Sigmoid colon (tissue), 4 donors: ENCODE measurements at regions not wholly inside any gene's neighbourhood (a gene's known extent, or its start where the extent isn't known, plus 50 kb on each side); places are given as distances from the start of the nearest gene placed in this dataset.

Source experiments
- CTCF ChIP-seq, 4 experiments: fragments of 450-650 bp in 3 of 4; fragments of 200-600 bp in 1 of 4; IDR thresholded peaks; one replicate each; pipeline ENCODE4 v1.5.1; 2016 to 2019; ENCODE audit warnings: antibody characterized with exemption in 4 of 4, mild to moderate bottlenecking in 3 of 4, moderate library complexity in 2 of 4
- POLR2A ChIP-seq, 2 donors: fragments of 450-650 bp; IDR thresholded peaks; one replicate each; pipeline ENCODE4 v1.6.1; 2016; ENCODE audit warnings: antibody characterized with exemption in 2 of 2, mild to moderate bottlenecking in 2 of 2, moderate library complexity in 2 of 2
- POLR2AphosphoS5 ChIP-seq, 4 donors: sonication (generic); formaldehyde crosslinking; IDR thresholded peaks; one replicate each; pipeline ENCODE4 v1.6.1; 2017; ENCODE audit warnings: antibody characterized with exemption in 4 of 4

DNA sequence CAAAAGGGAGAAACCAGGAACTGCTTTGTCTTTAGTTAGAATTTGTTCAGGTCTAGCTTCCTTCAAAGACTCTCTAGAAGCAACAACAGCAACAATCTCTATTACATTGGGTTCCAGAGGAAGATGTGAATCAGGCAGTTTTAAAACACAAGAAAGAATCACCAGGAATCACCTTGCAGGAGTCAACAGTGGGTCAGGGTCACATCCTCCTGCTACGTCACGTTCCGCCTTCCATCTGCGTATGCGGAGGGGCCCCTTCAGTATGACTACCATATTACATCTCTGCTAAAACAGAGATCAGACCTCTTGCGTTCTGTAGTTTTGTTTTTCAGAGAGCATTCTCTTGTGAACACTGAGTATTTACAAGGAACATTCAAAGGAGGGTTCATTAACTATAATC lies 147.8 kb upstream of the STARD13 start:
- TF ChIP-seq CTCF (IDR thresholded peaks at IDR 0.05) (no peak), POLR2A (IDR thresholded peaks at IDR 0.05) (no peak), POLR2AphosphoS5 (IDR thresholded peaks at IDR 0.05) (no peak)
